Pancreas (tissue), 10 donors: ENCODE measurements at regions not wholly inside any gene's neighbourhood (a gene's known extent, or its start where the extent isn't known, plus 50 kb on each side); places are given as distances from the start of the nearest gene placed in this dataset.

ENCODE experiments used
- ATAC-seq, 4 donors: fragments of 200-7000 bp; cut with Tn5 transposase; one replicate each; pipeline versions ENCODE4 v1.8.0 to v1.9.1; 2020; ENCODE audit warnings: mild to moderate bottlenecking in 4 of 4, moderate library complexity in 4 of 4
- DNase-seq, 6 donors: peaks; one replicate each; pipeline ENCODE4 v3.0.0-alpha.2; 2020
- FAIRE-seq: peaks from 2 replicates; lab custom pipeline; 2012; peaks lifted over from hg19 to GRCh38; lab: Jason Lieb, UNC
- H3K27ac ChIP-seq, 4 donors: fragments of 200-600 bp; sonication (generic); 1 replicate in 3 of 4; 2 replicates in 1 of 4; pipeline versions ENCODE4 v1.5.0 to v1.8.0; 2020
- H3K27me3 ChIP-seq, 4 donors: fragments of 200-600 bp; one replicate each; pipeline ENCODE4 v1.8.0; 2021
- H3K36me3 ChIP-seq, 3 donors: fragments of 200-600 bp; sonication (generic) in 1 of 3; one replicate each; pipeline versions ENCODE4 v1.5.0 to v1.8.0; 2020 to 2021
- H3K4me1 ChIP-seq, 3 donors: fragments of 200-600 bp; one replicate each; pipeline ENCODE4 v1.8.0; 2021
- H3K4me3 ChIP-seq, 4 donors: fragments of 200-600 bp; sonication (generic) in 2 of 4; one replicate each; pipeline versions ENCODE4 v1.5.0 to v1.8.0; 2020 to 2021
- H3K9me3 ChIP-seq, 4 donors: fragments of 200-600 bp; one replicate each; pipeline ENCODE4 v1.8.0; 2021
- WGBS, 2 donors: extraction: QIAGEN DNeasy Blood & Tissue Kit; methylation state at CpG; one replicate each; pipeline ENCODE4 v1.1.7; 2013; 5-methylcytosine and 5-hydroxymethylcytosine counted together
- intact Hi-C, 3 donors: fragments of 100-400 bp; cut with DNase I; formaldehyde crosslinking; loops; one replicate each; pipeline versions ENCODE4 v1.11.1 to v1.14.2; 2022
- TF ChIP-seq, protein P1 (sequence below), 4 donors: fragments of 200-600 bp; sonication (generic) in 3 of 4; IDR thresholded peaks; one replicate each; pipeline versions ENCODE4 v1.5.0 to v1.8.0; 2021; ENCODE audit warnings: antibody characterized with exemption in 4 of 4
- donor health status: healthy with polysubstance abuse.
- donor health status: DM: no; HTN: no; CAD: no; lungs with moderate emphysema.
- donor health status: DM: no; HTN: no; CAD: no.
- donor health status: control.
- donor health status: control.
- donor health status: Bipolar disorder and iron deficiency.
- donor health status: DM: yes; HTN: yes; CAD: no.
- donor health status: DM: no; HTN: no; CAD: no.
- donor health status: DM: no; HTN: no; CAD: no.
- donor health status: DM: yes; HTN: yes; CAD: no.

DNA sequence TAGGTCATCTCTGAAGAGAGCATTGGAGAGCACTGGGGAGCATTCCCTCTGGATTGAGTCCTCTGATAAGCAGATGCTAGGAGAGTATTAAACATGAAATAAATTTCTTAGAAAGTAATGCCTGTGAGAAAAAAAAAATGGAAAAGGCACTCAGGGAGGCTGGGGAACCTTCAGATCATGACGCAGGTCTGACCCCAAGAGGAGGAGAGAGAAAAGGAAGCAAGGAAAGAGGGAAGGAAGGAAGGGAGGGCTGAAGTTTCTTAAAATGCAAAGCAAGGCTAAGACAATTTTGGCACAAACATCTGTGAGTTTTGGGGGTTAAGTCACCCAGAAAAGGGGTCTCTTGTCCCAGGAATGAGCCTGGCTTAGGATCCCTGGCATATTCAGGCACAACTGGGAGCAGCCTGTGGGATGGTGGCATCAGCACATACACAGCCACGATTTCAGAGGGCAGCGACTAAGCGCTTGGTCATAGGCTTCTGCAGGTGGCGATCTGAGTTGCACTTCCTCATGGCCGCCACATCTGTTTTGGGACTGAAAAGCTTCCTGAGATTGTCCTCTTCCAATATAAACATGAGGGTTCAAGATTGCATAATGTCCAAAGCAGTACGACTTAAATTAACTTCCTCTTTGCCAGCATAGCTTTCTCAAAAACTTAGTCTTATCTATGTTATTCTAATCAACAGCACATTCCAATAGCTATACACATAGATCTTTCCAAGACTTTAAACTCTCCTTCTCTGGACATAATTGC is 692.7 kb downstream of the DNAH5 start:
- H3K27ac ChIP-seq = no peak overlapping the region
- intact Hi-C loops = no loop called here
- no peaks in the 10 kb centered on the region for H3K9me3 ChIP-seq
- ATAC-seq = peak in 3 of 4 donors; percentile 12 to 61 (median 51)
- H3K27me3 ChIP-seq = no peaks in the 10 kb centered on the region
- DNase-seq = no peak
- no peak for FAIRE-seq
- 54 to 66% methylated on average over 7 of the region's 7 CpGs for WGBS, 2 donors
- TF ChIP-seq, protein P1, sequence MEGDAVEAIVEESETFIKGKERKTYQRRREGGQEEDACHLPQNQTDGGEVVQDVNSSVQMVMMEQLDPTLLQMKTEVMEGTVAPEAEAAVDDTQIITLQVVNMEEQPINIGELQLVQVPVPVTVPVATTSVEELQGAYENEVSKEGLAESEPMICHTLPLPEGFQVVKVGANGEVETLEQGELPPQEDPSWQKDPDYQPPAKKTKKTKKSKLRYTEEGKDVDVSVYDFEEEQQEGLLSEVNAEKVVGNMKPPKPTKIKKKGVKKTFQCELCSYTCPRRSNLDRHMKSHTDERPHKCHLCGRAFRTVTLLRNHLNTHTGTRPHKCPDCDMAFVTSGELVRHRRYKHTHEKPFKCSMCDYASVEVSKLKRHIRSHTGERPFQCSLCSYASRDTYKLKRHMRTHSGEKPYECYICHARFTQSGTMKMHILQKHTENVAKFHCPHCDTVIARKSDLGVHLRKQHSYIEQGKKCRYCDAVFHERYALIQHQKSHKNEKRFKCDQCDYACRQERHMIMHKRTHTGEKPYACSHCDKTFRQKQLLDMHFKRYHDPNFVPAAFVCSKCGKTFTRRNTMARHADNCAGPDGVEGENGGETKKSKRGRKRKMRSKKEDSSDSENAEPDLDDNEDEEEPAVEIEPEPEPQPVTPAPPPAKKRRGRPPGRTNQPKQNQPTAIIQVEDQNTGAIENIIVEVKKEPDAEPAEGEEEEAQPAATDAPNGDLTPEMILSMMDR (IDR thresholded peaks at IDR 0.05) = no peak
- no peak overlapping the region for H3K4me3 ChIP-seq
- no peaks in the 10 kb centered on the region for H3K36me3 ChIP-seq
- H3K4me1 ChIP-seq = peaks cover 0 to 10% (median 4%) of the 10 kb centered on the region in 3 donors

DNA sequence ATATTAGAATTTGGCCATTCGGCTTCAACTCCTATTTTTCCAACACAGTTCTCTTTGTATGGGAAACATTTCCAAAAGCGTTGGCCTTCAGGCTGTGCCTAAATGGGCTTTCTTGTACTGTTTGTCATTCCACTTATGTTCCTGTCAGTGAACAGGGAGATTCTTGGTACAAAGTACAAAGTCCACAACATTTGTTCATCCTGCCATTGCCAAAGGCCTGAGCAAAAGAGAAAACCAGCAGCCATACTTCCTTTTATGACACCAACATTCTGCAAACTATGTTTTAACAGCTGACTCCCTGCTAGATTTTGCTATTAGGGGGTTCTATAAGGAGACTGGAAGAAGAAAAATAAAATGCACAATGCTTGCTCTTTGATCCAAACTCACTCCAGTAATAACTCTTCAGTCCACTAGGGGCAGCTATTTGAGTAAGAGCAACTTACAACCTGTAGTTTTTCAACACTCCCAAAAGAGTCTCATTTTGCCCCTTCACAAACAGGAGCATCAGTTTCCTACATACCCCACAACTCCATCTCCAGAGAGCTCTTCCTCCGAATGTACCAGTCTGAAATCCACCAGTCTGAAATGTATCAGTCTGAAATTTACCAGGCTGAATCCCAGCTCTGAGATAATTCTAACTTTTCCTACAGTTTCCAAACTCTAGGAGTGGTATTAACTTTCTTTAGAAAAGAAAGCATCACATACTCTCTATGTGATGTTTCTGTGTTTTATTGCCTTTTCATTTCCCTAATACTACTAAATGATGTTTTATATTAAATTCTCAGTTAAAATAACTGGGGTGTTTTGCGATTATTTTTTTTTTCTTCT is 693.8 kb downstream of the DNAH5 start:
- TF ChIP-seq, protein P1 (IDR thresholded peaks at IDR 0.05) = peak in 2 of 4 donors; percentile 32 to 35
- ATAC-seq = peak in 3 of 4 donors; percentile 21 to 68 (median 38)
- Histone ChIP-seq H3K27me3 (no peaks in the 10 kb centered on the region), H3K4me3 (no peak overlapping the region), H3K9me3 (no peaks in the 10 kb centered on the region), H3K27ac (no peak overlapping the region), H3K36me3 (no peaks in the 10 kb centered on the region), H3K4me1 (peaks cover 0 to 10% (median 4%) of the 10 kb centered on the region in 3 donors)
- intact Hi-C loops = no loop called here
- DNase-seq = no peak
- 60 to 62% methylated on average over 4 of the region's 4 CpGs for WGBS, 2 donors
- FAIRE-seq = no peak

- Histone ChIP-seq H3K27me3 (no peaks in the 10 kb centered on the region), H3K9me3 (no peaks in the 10 kb centered on the region), H3K36me3 (no peaks in the 10 kb centered on the region), H3K4me1 (peaks cover 0 to 10% (median 4%) of the 10 kb centered on the region in 3 donors), H3K4me3 (no peak overlapping the region), H3K27ac (no peak overlapping the region)
- ATAC-seq (no peak), FAIRE-seq (no peak), DNase-seq (no peak)
- TF ChIP-seq, protein P1 (IDR thresholded peaks at IDR 0.05) = no peak
- intact Hi-C loops = no loop called here
- WGBS, 2 donors = 86 to 94% methylated on average over 1 of the region's 1 CpG
These were observed 694.6 kb downstream of the DNAH5 start for GRCh38 chr5:13249854-13250253.

DNA sequence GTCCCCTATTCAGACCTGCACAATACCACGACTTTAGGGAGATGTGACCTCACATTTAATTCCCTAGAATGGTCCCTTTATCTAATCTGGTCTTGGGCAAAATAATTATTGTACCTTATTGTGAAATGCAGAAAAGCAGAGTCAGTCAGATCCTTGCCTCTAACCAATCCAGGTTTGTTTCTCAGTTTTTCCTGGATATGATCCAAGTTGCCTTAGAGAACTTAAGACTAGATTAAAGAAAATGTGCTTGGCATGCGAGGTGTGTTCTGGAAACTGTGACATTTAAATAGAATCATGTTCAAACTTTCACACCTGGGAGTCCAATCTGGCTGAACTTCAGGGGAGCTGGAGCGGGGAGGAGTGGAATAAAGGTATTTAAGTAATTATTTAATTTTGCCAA is 696.2 kb downstream of the DNAH5 start:
- no peak overlapping the region for H3K4me3 ChIP-seq
- no peak overlapping the region for H3K27ac ChIP-seq
- H3K36me3 ChIP-seq = no peaks in the 10 kb centered on the region
- 9 to 10% methylated on average over 3 of the region's 3 CpGs for WGBS, 2 donors
- H3K4me1 ChIP-seq = peaks cover 0 to 10% (median 4%) of the 10 kb centered on the region in 3 donors
- TF ChIP-seq, protein P1 (IDR thresholded peaks at IDR 0.05) = no peak
- no peak for FAIRE-seq
- peak in 3 of 4 donors; percentile 23 to 48 (median 23) for ATAC-seq
- no peak for DNase-seq
- intact Hi-C loops = no loop called here
- H3K27me3 ChIP-seq = no peaks in the 10 kb centered on the region
- no peaks in the 10 kb centered on the region for H3K9me3 ChIP-seq
